Endodermal cell (in vitro differentiated cells): ENCODE measurements at regions not wholly inside any gene's neighbourhood (a gene's known extent, or its start where the extent isn't known, plus 50 kb on each side); places are given as distances from the start of the nearest gene placed in this dataset.

Experiments
- DNase-seq: peaks from one replicate; pipeline ENCODE4 v3.0.0-alpha.2; 2017
- H3K27ac ChIP-seq: 2 replicates; pipeline ENCODE4 v1.5.1; 2013; ENCODE audit warnings: mild to moderate bottlenecking, low read depth, low read length, moderate library complexity
- H3K27me3 ChIP-seq: 2 replicates; pipeline ENCODE4 v1.6.1; 2013; ENCODE audit warnings: mild to moderate bottlenecking, low read length, moderate library complexity; ENCODE audit not compliant: insufficient read depth, control insufficient read depth, poor library complexity, severe bottlenecking
- H3K36me3 ChIP-seq: 2 replicates; pipeline ENCODE4 v1.7.0; 2013; ENCODE audit warnings: mild to moderate bottlenecking, low read length, moderate library complexity; ENCODE audit not compliant: control insufficient read depth, insufficient read depth
- H3K4me1 ChIP-seq: one replicate; pipeline ENCODE4 v1.7.0; 2013; ENCODE audit warnings: low read length; ENCODE audit not compliant: control insufficient read depth, insufficient read depth
- H3K4me3 ChIP-seq: 2 replicates; pipeline ENCODE4 v1.5.1; 2013; ENCODE audit warnings: mild to moderate bottlenecking, low read length, moderate library complexity
- H3K9ac ChIP-seq: 2 replicates; pipeline ENCODE4 v1.6.1; 2013; ENCODE audit warnings: mild to moderate bottlenecking, low read length, moderate library complexity; ENCODE audit not compliant: poor library complexity, severe bottlenecking; ENCODE audit errors: extremely low read depth
- H3K9me3 ChIP-seq: 2 replicates; pipeline ENCODE4 v1.6.1; 2013; ENCODE audit warnings: mild to moderate bottlenecking, low read length, moderate library complexity; ENCODE audit not compliant: control insufficient read depth
- H3K27ac Mint-ChIP-seq: 2 replicates; pipeline ENCODE4 v1.8.0; 2020; ENCODE audit warnings: mixed read lengths
- H3K27me3 Mint-ChIP-seq: 2 replicates; pipeline ENCODE4 v1.8.0; 2021; ENCODE audit warnings: mild to moderate bottlenecking, mixed read lengths; ENCODE audit not compliant: insufficient read depth
- H3K36me3 Mint-ChIP-seq: 2 replicates; pipeline ENCODE4 v1.8.0; 2020; ENCODE audit warnings: low read depth, mixed read lengths
- H3K4me1 Mint-ChIP-seq: 2 replicates; pipeline ENCODE4 v1.8.0; 2020; ENCODE audit warnings: mixed read lengths
- H3K4me3 Mint-ChIP-seq: 2 replicates; pipeline ENCODE4 v1.8.0; 2020; ENCODE audit warnings: mild to moderate bottlenecking, moderate library complexity, mixed read lengths
- H3K9me3 Mint-ChIP-seq: 2 replicates; pipeline ENCODE4 v1.8.0; 2020; ENCODE audit warnings: mild to moderate bottlenecking, mixed read lengths
- CTCF ChIP-seq: fragments of 200-600 bp; sonication (generic); conservative IDR thresholded peaks from 2 replicates; pipeline ENCODE4 v1.5.0; 2021; ENCODE audit warnings: antibody characterized with exemption, mild to moderate bottlenecking
- WGBS, 2 experiments: methylation state at CpG; one replicate each; pipeline versions ENCODE4 v1.1.5 to v1.1.7; 2013; ENCODE audit warnings: missing lambda C conversion rate in 2 of 2, mixed read lengths in 1 of 2; ENCODE audit not compliant: insufficient coverage in 1 of 2, insufficient read length in 1 of 2; 5-methylcytosine and 5-hydroxymethylcytosine counted together

- Mint-ChIP-seq H3K4me1 (no peaks in the 10 kb centered on the region), H3K27me3 (no peaks in the 10 kb centered on the region), H3K27ac (no peak overlapping the region), H3K4me3 (no peak overlapping the region), H3K36me3 (no peaks in the 10 kb centered on the region), H3K9me3 (no peaks in the 10 kb centered on the region)
- no peak overlapping the region for H3K9ac ChIP-seq
- no peaks in the 10 kb centered on the region for H3K4me1 ChIP-seq
- no peaks in the 10 kb centered on the region for H3K36me3 ChIP-seq
- no peaks in the 10 kb centered on the region for H3K9me3 ChIP-seq
- H3K27me3 ChIP-seq = no peaks in the 10 kb centered on the region
- WGBS, 2 experiments = 88 to 94% methylated on average over 1 of the region's 1 CpG
- no peak for DNase-seq
- H3K4me3 ChIP-seq = no peak overlapping the region
- H3K27ac ChIP-seq = no peak overlapping the region
- no peak for TF ChIP-seq CTCF
These were observed 296.3 kb upstream of the JAG1 start for GRCh38 chr20:10970109-10970508.

- no CpG with 5 or more reads among the region's 1 CpG for WGBS, 2 experiments
- no peak for TF ChIP-seq CTCF
- H3K27me3 ChIP-seq = no peaks in the 10 kb centered on the region
These were observed 297.3 kb upstream of the JAG1 start for GRCh38 chr20:10971096-10971495.

GRCh38 chr20:10972219-10972860, 298.5 kb upstream of the JAG1 start:
- Mint-ChIP-seq H3K4me3 (no peak overlapping the region), H3K4me1 (no peaks in the 10 kb centered on the region), H3K27me3 (no peaks in the 10 kb centered on the region), H3K9me3 (no peaks in the 10 kb centered on the region), H3K27ac (no peak overlapping the region), H3K36me3 (no peaks in the 10 kb centered on the region)
- no peak for DNase-seq
- Histone ChIP-seq H3K9ac (no peak overlapping the region), H3K4me1 (no peaks in the 10 kb centered on the region), H3K27ac (no peak overlapping the region), H3K27me3 (no peaks in the 10 kb centered on the region), H3K36me3 (no peaks in the 10 kb centered on the region), H3K9me3 (no peaks in the 10 kb centered on the region), H3K4me3 (no peak overlapping the region)
- WGBS, 2 experiments = 86 to 89% methylated on average over 4 of the region's 4 CpGs
- TF ChIP-seq CTCF = peak; percentile 50

More at GRCh38 chr20:10971096-10971495, 297.3 kb upstream of the JAG1 start:
- Histone ChIP-seq H3K36me3 (no peaks in the 10 kb centered on the region), H3K27ac (no peak overlapping the region), H3K4me3 (no peak overlapping the region), H3K9me3 (no peaks in the 10 kb centered on the region), H3K9ac (no peak overlapping the region), H3K4me1 (no peaks in the 10 kb centered on the region)
- Mint-ChIP-seq H3K9me3 (no peaks in the 10 kb centered on the region), H3K4me3 (no peak overlapping the region), H3K4me1 (no peaks in the 10 kb centered on the region), H3K36me3 (no peaks in the 10 kb centered on the region), H3K27me3 (no peaks in the 10 kb centered on the region), H3K27ac (no peak overlapping the region)
- DNase-seq = no peak
